NCI-H774 (cell line): ENCODE measurements at regions not wholly inside any gene's neighbourhood (a gene's known extent, or its start where the extent isn't known, plus 50 kb on each side); places are given as distances from the start of the nearest gene placed in this dataset.
"Not testable (repeated sequence)": the region's sequence is repeated elsewhere in the genome, so short reads cannot be mapped to it uniquely, and the experiment has no call there.

Experiments used
- DNase-seq: peaks from one replicate; lab custom pipeline; 2025; lab: John Stamatoyannopoulos, UW

GRCh38 chr1:81738875-81739274 lies 61.9 kb upstream of the ADGRL2 start:
- no peak for DNase-seq

DNA sequence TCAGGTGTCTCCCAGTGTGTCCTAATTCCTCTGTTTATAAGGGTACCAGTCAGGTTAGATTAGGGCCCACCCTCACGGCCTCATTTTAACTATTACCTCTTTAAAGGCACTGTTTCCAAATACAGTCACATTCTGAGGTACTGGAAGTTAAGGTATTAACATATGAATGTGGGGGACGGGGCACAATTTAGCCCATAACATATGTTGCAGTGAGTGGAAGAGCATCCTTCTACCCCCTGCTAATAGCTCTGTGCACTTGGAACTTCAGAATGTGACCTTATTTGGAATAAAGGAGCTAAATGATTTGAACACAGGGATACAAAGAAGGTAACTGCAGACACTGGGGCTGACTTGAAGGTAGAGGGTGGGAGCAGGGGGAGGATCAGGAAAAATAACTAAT lies 67.3 kb upstream of the ADGRL2 start:
- DNase-seq: no peak

DNA sequence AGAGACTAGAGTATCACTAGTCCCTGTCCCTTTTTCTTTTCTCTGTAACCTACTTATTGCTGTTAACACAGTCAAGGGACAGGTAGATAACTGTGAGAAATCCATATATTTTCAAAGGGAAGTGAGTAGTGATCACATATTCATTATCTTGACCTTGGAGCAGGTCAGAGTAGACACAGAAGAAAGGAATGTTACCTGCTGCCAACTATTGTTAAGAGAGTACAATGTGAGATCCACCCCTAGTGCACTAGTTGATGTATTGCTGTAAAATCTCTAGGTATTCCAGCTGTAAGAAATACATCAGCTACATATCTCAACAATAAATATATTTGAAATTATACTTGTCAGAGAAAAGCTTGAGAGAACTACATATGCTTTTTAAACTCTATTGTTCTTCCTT lies 68.7 kb upstream of the ADGRL2 start:
- no peak for DNase-seq

- no peak for DNase-seq
Measured at GRCh38 chr1:81730881-81731280, 69.9 kb upstream of the ADGRL2 start.

DNA sequence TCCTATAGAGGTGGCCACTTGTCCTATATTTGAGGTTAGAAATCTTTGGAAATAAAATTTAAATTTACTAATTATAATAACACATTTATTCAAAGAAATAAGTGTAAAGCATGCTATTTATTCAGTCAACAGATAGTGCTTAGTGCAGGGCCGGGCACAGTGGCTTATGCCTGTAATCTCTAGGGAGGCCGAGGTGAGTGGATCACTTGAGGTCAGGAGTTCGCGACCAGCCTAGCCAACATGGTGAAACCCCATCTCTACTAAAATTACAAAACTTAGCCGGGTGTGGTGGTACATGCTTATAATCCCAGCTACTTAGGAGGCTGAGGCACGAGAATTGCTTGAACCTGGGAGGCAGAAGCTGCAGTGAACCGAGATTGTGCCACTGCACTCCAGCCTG lies 70.4 kb upstream of the ADGRL2 start:
- DNase-seq: not testable (repeated sequence)

GRCh38 chr1:81729818-81730217 lies 70.9 kb upstream of the ADGRL2 start:
- DNase-seq: no peak

GRCh38 chr1:81729239-81729638 lies 71.5 kb upstream of the ADGRL2 start:
- DNase-seq: no peak

DNA sequence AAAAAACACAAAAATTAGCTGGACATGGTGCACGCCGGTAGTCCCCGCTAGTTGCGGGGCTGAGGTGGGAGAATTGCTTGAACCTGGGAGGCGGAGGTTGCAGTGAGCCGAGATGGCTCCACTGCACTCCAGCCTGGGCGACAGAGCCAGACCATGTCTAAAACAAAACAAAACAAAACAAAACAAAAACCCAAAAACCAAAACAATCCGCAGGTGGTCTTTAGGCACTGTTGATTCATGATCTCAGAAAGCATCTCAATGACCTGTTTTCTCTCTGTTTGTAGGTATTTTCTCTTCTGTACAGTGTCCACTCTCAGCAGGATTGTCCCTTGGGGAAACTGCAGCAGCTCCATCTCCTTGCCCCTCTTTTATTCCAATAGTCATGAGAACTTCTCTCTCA lies 74.9 kb upstream of the ADGRL2 start:
- DNase-seq: no peak

DNA sequence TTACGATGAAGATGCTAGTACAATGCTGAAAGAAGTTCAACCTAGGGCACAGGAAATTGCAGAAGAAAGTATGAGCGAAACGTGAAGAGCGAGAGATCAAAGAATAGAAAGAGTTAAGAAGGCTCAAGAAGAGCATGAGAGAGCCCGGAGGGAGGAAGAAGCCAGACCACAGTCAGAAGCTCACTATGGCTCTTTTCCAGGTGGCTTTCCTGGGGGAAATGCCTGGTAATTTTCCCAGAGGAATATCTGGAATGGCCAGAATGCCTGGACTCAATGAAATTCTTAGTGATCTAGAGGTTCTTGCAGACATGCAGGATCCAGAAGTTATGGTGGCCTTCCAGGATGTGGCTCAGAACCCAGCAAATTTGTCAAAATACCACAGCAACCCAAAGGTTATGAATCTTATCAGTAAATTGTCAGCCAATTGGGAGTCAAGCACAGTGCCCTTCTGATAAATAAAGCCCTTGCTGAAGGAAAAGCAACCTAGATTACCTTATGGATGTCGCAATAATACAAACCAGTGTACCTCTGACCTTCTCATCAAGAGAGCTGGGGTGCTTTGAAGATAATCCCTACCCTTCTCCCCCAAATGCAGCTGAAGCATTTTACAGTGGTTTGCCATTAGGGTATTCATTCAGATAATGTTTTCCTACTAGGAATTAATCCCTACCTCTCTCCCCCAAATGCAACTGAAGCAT lies 78.0 kb upstream of the ADGRL2 start:
- not testable (repeated sequence) for DNase-seq

DNA sequence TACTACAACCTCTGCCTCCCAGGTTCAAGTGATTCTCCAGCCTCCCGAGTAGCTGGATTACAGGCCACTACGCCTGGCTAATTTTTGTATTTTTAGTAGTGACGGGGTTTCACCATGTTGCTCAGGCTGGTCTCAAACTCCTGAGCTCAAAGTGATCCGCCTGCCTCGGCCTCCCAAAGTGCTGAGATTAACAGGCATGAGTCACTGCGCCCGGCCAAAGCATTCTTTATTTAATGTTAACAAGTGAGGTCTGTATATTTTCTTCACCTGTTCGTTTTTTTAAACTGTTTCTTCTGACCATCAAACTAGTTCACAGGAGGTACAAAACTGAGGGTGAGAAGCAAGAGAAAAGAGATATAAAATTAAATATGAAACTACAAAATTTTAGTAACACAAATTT lies 80.5 kb upstream of the ADGRL2 start:
- not testable (repeated sequence) for DNase-seq

GRCh38 chr1:81717230-81717629 lies 83.5 kb upstream of the ADGRL2 start:
- no peak for DNase-seq

GRCh38 chr1:81715391-81715790 lies 85.3 kb upstream of the ADGRL2 start:
- no peak for DNase-seq

- DNase-seq: no peak
Measured at GRCh38 chr1:81714636-81715035, 86.1 kb upstream of the ADGRL2 start.

GRCh38 chr1:81712425-81712824 lies 88.3 kb upstream of the ADGRL2 start:
- DNase-seq: no peak

DNA sequence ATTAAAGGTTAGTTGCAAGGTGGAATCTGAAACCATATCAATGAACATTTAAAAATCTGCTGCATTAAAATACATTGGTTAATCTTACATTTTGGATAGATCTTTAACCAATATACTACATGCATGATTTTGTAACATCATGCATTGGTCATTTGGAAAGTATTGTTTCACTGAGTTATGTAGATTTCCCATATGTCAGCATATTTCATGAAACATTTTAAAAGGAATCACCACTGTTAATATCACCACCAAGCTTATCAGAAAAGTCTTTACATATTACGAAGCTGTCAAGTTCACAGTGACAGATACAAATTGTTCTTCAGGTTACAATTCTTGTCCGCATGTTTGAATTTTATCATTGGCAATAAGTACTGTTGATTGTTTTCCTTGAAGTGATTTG lies 89.9 kb upstream of the ADGRL2 start:
- DNase-seq: no peak

- no peak for DNase-seq
Measured at GRCh38 chr1:81708250-81708649, 92.5 kb upstream of the ADGRL2 start.

- DNase-seq: no peak
Measured at GRCh38 chr1:81706650-81707435, 93.9 kb upstream of the ADGRL2 start.

- DNase-seq: no peak
Measured at GRCh38 chr1:81703756-81704463, 96.8 kb upstream of the ADGRL2 start.

GRCh38 chr1:81703391-81703755 lies 97.4 kb upstream of the ADGRL2 start:
- no peak for DNase-seq

DNA sequence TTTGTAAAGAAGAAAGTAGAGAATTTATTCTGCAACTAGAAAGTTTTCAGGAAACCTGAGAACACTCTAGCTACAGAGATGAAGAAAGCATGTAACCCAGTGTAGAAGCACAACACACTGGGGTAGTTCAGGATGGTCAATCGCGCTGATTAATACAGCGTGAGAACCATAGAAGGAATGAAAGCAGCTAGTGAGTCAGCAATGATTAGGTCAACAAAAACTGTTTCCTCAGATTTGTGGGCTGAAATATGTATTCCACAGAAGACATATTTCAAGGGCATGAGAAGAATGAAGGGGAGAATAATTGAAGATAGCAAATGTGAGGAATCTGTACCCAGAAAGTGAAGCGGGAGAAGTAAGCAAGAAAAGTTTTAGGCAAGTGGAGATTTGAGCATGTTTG lies 97.8 kb upstream of the ADGRL2 start:
- no peak for DNase-seq

DNA sequence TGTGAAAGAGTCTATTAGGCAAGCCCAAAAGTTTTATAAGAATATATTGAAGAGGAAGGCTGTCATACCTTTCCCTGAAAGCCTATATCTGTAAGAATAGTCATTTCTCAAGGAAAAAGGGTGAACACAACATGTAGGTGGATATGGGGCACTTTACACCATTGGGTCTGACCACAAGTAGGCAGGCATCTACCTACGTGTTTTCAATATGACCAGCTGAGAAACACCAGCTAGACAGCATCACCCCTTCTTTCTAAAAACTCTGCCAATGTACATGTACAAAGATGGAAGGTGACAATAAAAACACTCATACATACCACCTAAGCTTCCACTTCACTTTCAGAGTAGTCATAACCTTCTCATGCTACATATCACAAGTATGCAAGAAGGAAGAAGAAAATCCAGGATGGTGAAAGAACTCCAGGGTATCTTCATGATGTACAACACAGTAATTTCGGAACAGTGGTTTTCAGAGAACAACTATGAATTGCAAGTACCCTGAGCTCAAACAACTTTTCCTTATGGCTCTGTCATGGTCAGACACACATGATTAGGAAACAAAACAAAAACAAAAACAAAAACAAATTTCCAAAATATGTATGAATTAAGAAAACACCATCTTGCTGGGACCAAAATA lies 98.5 kb upstream of the ADGRL2 start:
- no peak for DNase-seq

- DNase-seq: no peak
Measured at GRCh38 chr1:81700728-81701470, 99.8 kb upstream of the ADGRL2 start.
